Gastrocnemius medialis (tissue), 4 donors: ENCODE measurements at regions not wholly inside any gene's neighbourhood (a gene's known extent, or its start where the extent isn't known, plus 50 kb on each side); places are given as distances from the start of the nearest gene placed in this dataset.

Experiments
- CTCF ChIP-seq, 5 experiments: fragments of 450-650 bp in 3 of 5; fragments of 200-600 bp in 2 of 5; sonication (generic) in 2 of 5; IDR thresholded peaks in 4 of 5; conservative IDR thresholded peaks in 1 of 5; 1 replicate in 4 of 5; 2 replicates in 1 of 5; pipeline ENCODE4 v1.5.1; 2016 to 2019; ENCODE audit warnings: antibody characterized with exemption in 5 of 5, mild to moderate bottlenecking in 3 of 5, moderate library complexity in 3 of 5
- POLR2A ChIP-seq, 2 donors: fragments of 450-650 bp; IDR thresholded peaks; one replicate each; pipeline ENCODE4 v1.6.1; 2017; ENCODE audit warnings: antibody characterized with exemption in 2 of 2, mild to moderate bottlenecking in 2 of 2, moderate library complexity in 2 of 2

- no peak for TF ChIP-seq CTCF (IDR thresholded peaks at IDR 0.05 in 4 of 5, conservative IDR thresholded peaks at IDR 0.05 in 1 of 5)
- TF ChIP-seq POLR2A (IDR thresholded peaks at IDR 0.05) = no peak
Observed at GRCh38 chr6:56745971-56746370, 103.3 kb upstream of the DST start.
